ENCODE measurements at regions not wholly inside any gene's neighbourhood (a gene's known extent, or its start where the extent isn't known, plus 50 kb on each side); places are given as distances from the start of the nearest gene placed in this dataset.

DNA sequence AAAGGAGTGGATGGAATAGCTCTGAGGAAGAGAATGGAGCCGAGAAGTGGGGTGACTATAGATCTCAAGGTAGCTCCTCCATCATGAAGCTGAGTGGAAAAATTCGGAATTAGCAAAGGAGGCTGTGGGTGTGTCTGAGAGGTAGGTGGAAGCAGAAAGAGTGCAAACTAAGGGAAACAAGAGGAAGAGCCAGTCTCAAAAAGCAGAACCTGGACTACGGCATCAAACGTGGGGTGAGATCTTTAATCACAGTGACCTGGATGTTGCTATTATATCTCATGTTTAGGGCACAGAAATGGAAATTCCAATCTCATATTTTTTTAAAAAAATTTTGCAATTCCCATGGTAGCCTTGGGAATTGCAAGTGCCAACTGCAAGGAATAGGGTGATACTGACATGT is 162.5 kb upstream of the RASGEF1B start:
- Mint-ChIP-seq H3K27ac (no peak overlapping the region), H3K9me3 (no peaks in the 10 kb centered on the region), H3K36me3 (no peaks in the 10 kb centered on the region), H3K27me3 (ENCODE audit: insufficient read depth, low read depth) (no peaks in the 10 kb centered on the region), H3K4me3 (no peak overlapping the region), H3K4me1 (peaks cover 10% of the 10 kb centered on the region)
- Histone ChIP-seq H3K4me2 (no peak overlapping the region), H4K20me1 (ENCODE audit: low read depth) (no peaks in the 10 kb centered on the region), H3F3A (ENCODE audit: low read depth) (no peaks in the 10 kb centered on the region), H3K4me3 (no peak overlapping the region), H3K79me2 (ENCODE audit: low read depth) (no peaks in the 10 kb centered on the region), H3K27me3 (no peaks in the 10 kb centered on the region), H3K27ac (no peak overlapping the region), H3K4me1 (no peaks in the 10 kb centered on the region), H3K9ac (no peak overlapping the region), H3K9me3 (ENCODE audit: low read depth) (no peaks in the 10 kb centered on the region), H3K36me3 (no peaks in the 10 kb centered on the region), H2AFZ (replicated peaks) (no peak overlapping the region)
- TF ChIP-seq CTCF (IDR thresholded peaks at IDR 0.05) = no peak
- no peak for TF ChIP-seq EZH2phosphoT487 (IDR thresholded peaks at IDR 0.05)
- TF ChIP-seq EZH2 (IDR thresholded peaks at IDR 0.05) = no peak
- DNase-seq (ENCODE audit: low spot score) = no peak

GRCh38 chr4:81632581-81633299 is 161.0 kb upstream of the RASGEF1B start:
- Histone ChIP-seq H3K9ac (no peak overlapping the region), H3K79me2 (ENCODE audit: low read depth) (no peaks in the 10 kb centered on the region), H3K27ac (no peak overlapping the region), H3K4me2 (no peak overlapping the region), H2AFZ (replicated peaks) (no peak overlapping the region), H4K20me1 (ENCODE audit: low read depth) (no peaks in the 10 kb centered on the region), H3K4me1 (no peaks in the 10 kb centered on the region), H3K9me3 (ENCODE audit: low read depth) (no peaks in the 10 kb centered on the region), H3K27me3 (no peaks in the 10 kb centered on the region), H3F3A (ENCODE audit: low read depth) (no peaks in the 10 kb centered on the region), H3K36me3 (no peaks in the 10 kb centered on the region), H3K4me3 (no peak overlapping the region)
- peaks cover 12% of the 10 kb centered on the region for H3K4me1 Mint-ChIP-seq
- H3K27me3 Mint-ChIP-seq (ENCODE audit: insufficient read depth, low read depth) = no peaks in the 10 kb centered on the region
- no peaks in the 10 kb centered on the region for H3K36me3 Mint-ChIP-seq
- no peak overlapping the region for H3K4me3 Mint-ChIP-seq
- no peak for TF ChIP-seq EZH2 (IDR thresholded peaks at IDR 0.05)
- TF ChIP-seq CTCF (IDR thresholded peaks at IDR 0.05) = no peak
- no peak for TF ChIP-seq EZH2phosphoT487 (IDR thresholded peaks at IDR 0.05)
- no peak for DNase-seq (ENCODE audit: low spot score)
- no peaks in the 10 kb centered on the region for H3K9me3 Mint-ChIP-seq
- no peak overlapping the region for H3K27ac Mint-ChIP-seq

DNA sequence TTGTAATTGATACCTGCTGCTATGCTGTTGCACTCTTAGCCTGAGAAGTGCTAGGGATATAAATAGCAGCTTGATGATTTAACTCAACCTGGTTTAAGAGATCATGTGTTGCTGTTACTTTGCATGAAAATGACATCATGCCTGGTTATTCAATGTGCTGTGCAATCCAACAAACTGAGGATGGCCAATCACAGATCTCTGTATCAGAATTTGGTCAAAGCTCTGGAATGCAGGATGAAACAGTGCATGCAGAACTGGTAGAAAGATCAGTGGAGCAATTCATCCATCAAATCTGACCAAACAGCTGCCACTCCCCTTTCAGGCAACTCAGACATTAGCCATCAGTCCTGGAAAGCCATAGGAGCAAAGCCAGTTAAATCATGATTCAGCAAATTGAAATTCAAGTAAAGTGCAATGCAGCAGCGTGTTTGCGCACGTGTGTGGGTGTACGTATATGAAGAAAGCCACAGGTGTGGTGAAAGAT is 160.3 kb upstream of the RASGEF1B start:
- no peaks in the 10 kb centered on the region for H3K4me1 ChIP-seq
- H3K4me3 ChIP-seq = no peak overlapping the region
- Mint-ChIP-seq H3K4me1 (peaks cover 12% of the 10 kb centered on the region), H3K9me3 (no peaks in the 10 kb centered on the region), H3K36me3 (no peaks in the 10 kb centered on the region), H3K4me3 (no peak overlapping the region), H3K27ac (no peak overlapping the region), H3K27me3 (ENCODE audit: insufficient read depth, low read depth) (peaks cover 2% of the 10 kb centered on the region)
- no peak overlapping the region for H3K9ac ChIP-seq
- no peaks in the 10 kb centered on the region for H3F3A ChIP-seq (ENCODE audit: low read depth)
- no peaks in the 10 kb centered on the region for H3K27me3 ChIP-seq
- H2AFZ ChIP-seq (replicated peaks) = no peak overlapping the region
- no peaks in the 10 kb centered on the region for H3K36me3 ChIP-seq
- H3K27ac ChIP-seq = no peak overlapping the region
- no peaks in the 10 kb centered on the region for H3K79me2 ChIP-seq (ENCODE audit: low read depth)
- H4K20me1 ChIP-seq (ENCODE audit: low read depth) = no peaks in the 10 kb centered on the region
- H3K4me2 ChIP-seq = no peak overlapping the region
- no peak for TF ChIP-seq EZH2phosphoT487 (IDR thresholded peaks at IDR 0.05)
- no peak for TF ChIP-seq EZH2 (IDR thresholded peaks at IDR 0.05)
- no peak for TF ChIP-seq CTCF (IDR thresholded peaks at IDR 0.05)
- DNase-seq (ENCODE audit: low spot score) = no peak
- H3K9me3 ChIP-seq (ENCODE audit: low read depth) = no peaks in the 10 kb centered on the region

All from neural progenitor cell (in vitro differentiated cells).